ENCODE measurements at regions not wholly inside any gene's neighbourhood (a gene's known extent, or its start where the extent isn't known, plus 50 kb on each side); places are given as distances from the start of the nearest gene placed in this dataset.
"Not testable (repeated sequence)": the region's sequence is repeated elsewhere in the genome, so short reads cannot be mapped to it uniquely, and the experiment has no call there.

DNA sequence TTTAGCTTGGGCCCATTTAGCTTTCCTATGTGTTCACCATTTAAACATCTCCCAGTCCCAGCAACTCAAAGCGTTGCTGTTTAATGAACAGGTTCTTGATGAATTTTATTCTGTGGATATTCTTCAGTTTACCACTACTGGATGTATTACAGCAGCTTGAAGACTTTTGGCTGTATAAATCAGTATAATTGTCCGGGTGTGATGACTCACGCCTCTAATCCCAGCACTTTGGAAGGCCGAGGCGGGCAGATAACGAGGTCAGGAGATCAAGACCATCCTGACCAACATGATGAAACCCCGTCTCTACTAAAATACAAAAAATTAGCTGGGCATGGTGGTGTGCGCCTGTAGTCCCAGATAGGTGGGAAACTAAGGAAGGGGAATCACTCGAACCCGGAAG lies 1286.7 kb upstream of the EYS start:
- not testable (repeated sequence) for DNase-seq

- DNase-seq, result no peak
Measured at GRCh38 chr6:66993272-66993671, 1286.2 kb upstream of the EYS start.

- no peak for DNase-seq
Measured at GRCh38 chr6:66992660-66993059, 1285.6 kb upstream of the EYS start.

GRCh38 chr6:66986940-66987339 lies 1279.9 kb upstream of the EYS start:
- DNase-seq, result no peak

DNA sequence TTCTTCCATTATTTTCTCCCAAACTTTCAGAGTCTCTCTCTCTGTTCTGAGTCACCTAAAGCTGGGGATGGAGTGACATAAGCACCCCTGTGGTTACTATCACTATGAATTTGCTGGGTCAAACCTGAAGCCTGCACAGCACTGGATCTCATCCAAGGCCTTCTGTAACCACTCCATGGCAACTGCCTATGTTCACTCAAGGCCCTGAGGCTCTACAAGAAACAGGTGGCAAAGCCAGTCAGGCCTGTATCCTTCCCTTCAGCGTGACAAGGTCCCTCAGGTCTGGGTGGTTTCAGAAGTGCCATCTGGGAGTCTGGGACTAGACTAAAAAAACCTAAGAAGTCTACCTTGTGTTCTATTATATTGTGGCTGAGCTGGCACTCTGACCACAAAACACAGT lies 1278.8 kb upstream of the EYS start:
- DNase-seq, result no peak

GRCh38 chr6:66970373-66970772 lies 1263.3 kb upstream of the EYS start:
- DNase-seq, result no peak

GRCh38 chr6:66965227-66965626 lies 1258.2 kb upstream of the EYS start:
- DNase-seq, result no peak

- DNase-seq, result no peak
Measured at GRCh38 chr6:66964216-66964615, 1257.2 kb upstream of the EYS start.

DNA sequence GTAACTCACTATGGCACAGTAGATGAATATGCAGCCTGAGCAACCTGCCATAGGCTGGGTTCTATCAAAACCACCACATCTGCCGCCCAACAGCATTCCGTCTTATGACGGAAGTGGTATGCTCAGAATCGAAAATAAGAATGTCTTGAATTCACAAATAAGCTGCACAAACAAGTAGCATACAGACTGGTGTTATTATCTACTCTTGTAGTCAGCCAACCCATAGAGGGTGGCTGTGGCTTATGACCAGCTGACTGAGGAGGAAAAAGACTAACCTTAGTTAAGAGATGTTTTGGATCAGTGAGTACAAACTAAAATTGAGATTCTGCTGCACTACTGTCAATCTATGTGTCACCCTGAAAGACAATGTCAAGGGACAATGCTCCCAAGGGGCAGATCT lies 1255.1 kb upstream of the EYS start:
- DNase-seq, result no peak

DNA sequence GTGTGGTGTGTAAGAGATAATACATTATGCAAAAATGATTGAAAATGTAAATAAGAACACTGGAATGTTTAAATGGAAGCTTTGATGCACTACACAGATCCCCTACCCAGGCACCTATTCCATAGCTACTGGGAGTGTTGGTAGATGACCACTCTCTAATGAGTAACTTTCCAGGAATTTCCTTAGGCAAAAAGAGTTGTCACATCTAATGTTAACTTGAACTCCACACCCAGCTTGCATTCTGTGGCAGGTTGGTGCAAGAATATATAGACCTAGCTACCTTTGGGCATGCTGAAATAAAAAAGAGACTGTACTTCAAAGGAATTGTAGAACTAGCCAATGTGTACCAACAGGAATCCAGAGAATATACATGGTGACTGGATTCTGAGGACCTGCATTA lies 1254.2 kb upstream of the EYS start:
- DNase-seq, result no peak

- no peak for DNase-seq
Measured at GRCh38 chr6:66949191-66949661, 1242.2 kb upstream of the EYS start.

DNA sequence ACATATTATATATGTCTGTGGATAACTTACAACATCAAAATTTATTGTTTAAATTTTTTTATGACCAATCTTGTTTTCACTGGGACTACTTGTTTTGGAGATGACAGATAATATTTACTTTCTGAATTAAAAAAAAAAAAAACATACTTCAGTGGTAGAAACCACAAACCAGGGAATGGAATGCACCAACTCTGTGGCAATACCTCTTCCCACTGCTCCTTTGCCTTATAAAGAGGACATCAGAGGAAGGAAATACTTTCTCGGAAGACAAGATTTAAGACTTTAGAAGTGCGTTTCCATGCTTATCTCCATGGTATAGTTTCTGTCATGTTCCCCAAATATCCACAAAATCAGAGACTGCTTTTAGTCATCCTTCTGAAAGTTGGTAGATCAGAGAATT lies 1241.1 kb upstream of the EYS start:
- no peak for DNase-seq

DNA sequence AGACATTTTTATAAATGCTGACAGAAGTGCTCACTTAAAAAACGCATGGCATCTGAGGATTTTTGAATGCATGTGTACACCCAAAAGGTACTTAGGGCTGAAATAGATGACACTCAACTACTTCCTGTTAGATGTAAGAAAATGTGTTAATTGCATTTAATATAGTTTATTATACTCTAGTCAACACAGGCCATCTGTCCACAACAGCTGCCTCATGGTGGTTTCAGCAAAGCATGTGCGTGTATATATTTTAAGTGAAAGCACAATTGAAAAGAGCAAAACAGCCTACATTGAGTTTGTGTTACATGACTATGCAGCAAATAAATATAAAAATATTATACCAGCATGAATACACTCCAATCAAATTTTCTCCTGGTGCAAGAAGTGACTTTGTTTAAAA lies 1233.0 kb upstream of the EYS start:
- no peak for DNase-seq

DNA sequence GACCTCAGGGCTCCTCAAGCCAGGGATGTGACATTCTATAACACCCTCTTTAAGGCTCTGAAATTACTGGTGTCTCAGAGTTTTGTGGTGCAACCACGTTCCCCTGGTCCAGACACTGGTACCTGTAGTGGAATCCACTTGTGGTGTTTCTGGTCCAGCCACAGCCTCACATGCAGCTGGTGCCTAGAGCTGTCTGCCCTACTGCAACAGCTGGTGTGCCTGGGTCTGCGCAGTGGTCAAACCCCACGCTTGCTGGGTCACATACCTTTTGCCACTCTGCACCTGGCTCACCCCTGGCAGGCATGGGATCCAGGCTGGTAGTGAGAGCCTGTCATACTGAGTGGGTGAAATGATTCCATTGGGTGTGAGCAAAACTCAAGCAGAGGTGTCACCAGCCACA lies 1230.2 kb upstream of the EYS start:
- no peak for DNase-seq

- no peak for DNase-seq
Measured at GRCh38 chr6:66935612-66936011, 1228.6 kb upstream of the EYS start.

DNA sequence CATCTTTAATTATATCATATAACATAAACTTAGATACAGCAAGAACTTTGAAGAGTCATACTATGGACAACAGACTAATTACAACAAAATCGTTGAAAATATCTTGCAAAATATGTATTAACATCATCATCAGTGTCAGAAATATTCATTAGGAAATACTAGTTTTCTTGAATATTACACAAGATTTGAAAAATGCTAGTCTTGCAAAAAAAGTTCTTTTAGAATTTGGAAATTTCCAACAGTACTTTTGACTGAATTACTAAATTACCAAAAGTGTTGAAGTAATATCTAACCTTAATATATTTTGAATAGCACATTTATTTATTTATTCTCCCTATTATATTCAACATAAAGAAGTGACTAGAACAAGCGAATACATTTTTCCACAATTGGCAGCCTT lies 1224.8 kb upstream of the EYS start:
- DNase-seq, result no peak

DNA sequence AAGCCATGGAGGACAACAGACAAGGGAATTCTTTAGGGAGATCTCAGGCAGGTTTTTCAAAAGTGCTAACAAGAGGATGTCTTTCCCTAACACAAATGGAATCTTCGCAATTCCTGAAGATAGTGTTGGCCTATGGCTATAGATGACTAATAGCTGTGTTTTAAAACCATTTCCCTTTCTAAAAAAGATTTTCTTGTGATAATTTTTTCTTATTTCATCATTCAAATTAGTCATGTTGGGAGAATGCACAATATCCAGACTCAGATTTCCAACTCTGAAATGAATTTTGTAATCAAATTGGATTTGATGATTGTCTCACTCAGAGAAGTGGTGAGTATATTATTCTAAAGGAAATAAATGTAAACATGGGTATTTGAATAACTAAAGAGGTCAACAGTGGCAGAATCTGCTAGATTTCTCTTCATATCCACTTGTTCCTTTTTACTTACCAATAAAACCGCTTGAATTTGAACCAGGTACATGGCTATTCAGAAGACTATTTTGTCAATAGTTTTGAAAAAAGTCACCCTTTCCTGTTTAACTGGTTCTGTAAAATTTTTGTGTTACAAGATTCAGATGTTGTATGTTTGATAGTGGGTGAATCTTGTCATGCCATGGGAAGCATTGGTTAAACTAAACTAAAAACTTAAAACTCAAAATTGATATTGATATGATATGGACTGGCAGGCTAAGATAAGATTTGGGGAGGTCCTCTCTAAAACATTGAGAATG lies 1223.7 kb upstream of the EYS start:
- no peak for DNase-seq

- DNase-seq, result no peak
Measured at GRCh38 chr6:66926060-66926459, 1219.0 kb upstream of the EYS start.

- DNase-seq, result no peak
Measured at GRCh38 chr6:66913657-66914056, 1206.6 kb upstream of the EYS start.

DNA sequence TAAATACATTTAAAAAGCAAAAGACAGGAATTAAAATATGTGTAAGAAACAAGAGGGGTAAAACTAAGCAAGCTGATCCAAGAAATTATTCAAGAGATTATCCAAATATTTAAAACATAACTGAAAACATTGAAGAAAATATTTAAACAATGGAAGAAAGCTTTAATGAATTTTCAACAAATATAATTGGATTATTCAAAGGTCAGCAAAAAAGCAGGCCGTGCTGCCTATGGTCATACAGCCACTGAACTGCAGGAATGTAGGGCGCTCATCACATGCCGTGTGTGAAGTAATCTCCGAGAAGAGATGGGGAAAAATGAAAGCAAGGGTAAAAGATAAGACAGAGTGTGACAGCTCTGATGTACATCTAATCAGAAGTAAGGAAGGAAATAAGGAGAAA lies 1195.4 kb upstream of the EYS start:
- no peak for DNase-seq

GRCh38 chr6:66900133-66901083 lies 1193.4 kb upstream of the EYS start:
- no peak for DNase-seq

- peak in 1 of 2 donors; percentile 2 for DNase-seq
Measured at GRCh38 chr6:66897576-66897975, 1190.5 kb upstream of the EYS start.

DNA sequence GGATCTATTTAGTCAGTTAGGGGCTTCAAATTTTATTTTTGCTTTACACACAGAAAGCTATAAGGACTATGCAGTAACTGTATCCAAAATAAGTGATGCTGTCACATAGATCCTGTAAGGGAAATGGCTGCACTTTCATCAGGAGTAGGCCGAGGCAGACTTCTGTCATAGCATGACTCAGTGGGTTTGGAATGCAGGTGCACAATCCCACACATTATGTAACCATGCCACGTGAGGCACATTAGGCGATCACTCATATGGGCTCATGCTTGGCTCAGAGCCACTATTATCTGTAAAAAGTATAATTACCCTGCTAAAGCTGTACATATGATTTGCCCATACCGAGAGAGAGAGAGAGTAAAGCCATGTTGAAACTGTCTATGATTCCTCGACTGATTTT lies 1189.4 kb upstream of the EYS start:
- DNase-seq, result no peak

DNA sequence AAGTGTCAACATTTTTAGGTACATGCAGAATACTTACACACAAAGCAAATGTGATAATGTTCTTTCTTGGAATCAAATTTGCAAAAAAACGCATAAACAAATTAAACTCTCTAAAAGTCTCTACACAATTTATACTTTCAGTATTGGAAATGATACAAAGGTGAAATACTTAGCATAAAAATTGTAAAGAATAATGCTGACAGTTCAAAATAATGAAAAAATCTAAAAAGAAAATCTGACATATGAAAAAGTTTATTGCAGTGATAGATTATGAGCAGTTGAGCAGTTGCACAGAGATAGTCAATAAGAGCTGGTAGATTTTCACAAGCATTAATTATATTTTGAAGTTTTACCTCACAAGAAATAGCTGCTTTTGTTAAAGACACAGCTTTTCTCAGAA lies 1176.4 kb upstream of the EYS start:
- no peak for DNase-seq

All from CD4-positive, alpha-beta T cell treated with Interleukin-4 for 1 hour (primary cell).